Fibroblast of villous mesenchyme (primary cell): ENCODE measurements at regions not wholly inside any gene's neighbourhood (a gene's known extent, or its start where the extent isn't known, plus 50 kb on each side); places are given as distances from the start of the nearest gene placed in this dataset.

Source experiments
- DNase-seq: peaks from one replicate; pipeline ENCODE4 v3.0.0-alpha.2; 2010; ENCODE audit warnings: low read depth
- H3K4me3 ChIP-seq: 2 replicates; pipeline ENCODE4 v1.5.1; 2011; ENCODE audit warnings: low read depth, mild to moderate bottlenecking, low read length
- CTCF ChIP-seq: IDR thresholded peaks from 2 replicates; pipeline ENCODE4 v1.5.1; 2012; ENCODE audit warnings: low read depth, mild to moderate bottlenecking, low read length; ENCODE audit not compliant: insufficient read depth

- no peak for DNase-seq
- TF ChIP-seq CTCF: no peak
- H3K4me3 ChIP-seq: no peak overlapping the region
Measured at GRCh38 chr9:120099065-120099464, 480.9 kb downstream of the CDK5RAP2 start.

- DNase-seq: no peak
- no peak overlapping the region for H3K4me3 ChIP-seq
- TF ChIP-seq CTCF: no peak
Measured at GRCh38 chr9:120098584-120098983, 481.4 kb downstream of the CDK5RAP2 start.

- no peak for DNase-seq
- H3K4me3 ChIP-seq: no peak overlapping the region
- no peak for TF ChIP-seq CTCF
Measured at GRCh38 chr9:120091206-120091605, 488.8 kb downstream of the CDK5RAP2 start.

- no peak overlapping the region for H3K4me3 ChIP-seq
- no peak for TF ChIP-seq CTCF
- no peak for DNase-seq
Measured at GRCh38 chr9:120080849-120081248, 499.1 kb downstream of the CDK5RAP2 start.

GRCh38 chr9:120078112-120078511 is 501.9 kb downstream of the CDK5RAP2 start:
- H3K4me3 ChIP-seq: no peak overlapping the region
- no peak for TF ChIP-seq CTCF
- DNase-seq: no peak

- no peak overlapping the region for H3K4me3 ChIP-seq
- DNase-seq: no peak
- no peak for TF ChIP-seq CTCF
Measured at GRCh38 chr9:120071760-120072159, 508.2 kb downstream of the CDK5RAP2 start.

- DNase-seq: no peak
- H3K4me3 ChIP-seq: no peak overlapping the region
- TF ChIP-seq CTCF: no peak
Measured at GRCh38 chr9:120066315-120066714, 513.7 kb downstream of the CDK5RAP2 start.
